ENCODE measurements at regions not wholly inside any gene's neighbourhood (a gene's known extent, or its start where the extent isn't known, plus 50 kb on each side); places are given as distances from the start of the nearest gene placed in this dataset.

GRCh38 chr19:27767234-27767633 is 1445.7 kb downstream of the UQCRFS1 start:
- intact Hi-C loops (cut with DNase I), result no loop called here
- no peaks in the 10 kb centered on the region for H3K9me3 ChIP-seq
- TF ChIP-seq CTCF (IDR thresholded peaks at IDR 0.05), result no peak
- no peak for TF ChIP-seq POLR2A (IDR thresholded peaks at IDR 0.05)
- no peak overlapping the region for H3K4me3 ChIP-seq
- DNase-seq (no peak), ATAC-seq (no peak)
- H3K36me3 ChIP-seq, result no peaks in the 10 kb centered on the region
- no peak overlapping the region for H3K27ac ChIP-seq
- no peaks in the 10 kb centered on the region for H3K4me1 ChIP-seq
- H3K27me3 ChIP-seq, result no peaks in the 10 kb centered on the region
- WGBS (ENCODE audit: insufficient coverage, low coverage, low lambda C conversion rate, missing lambda C conversion rate), result 75% methylated on average over 5 of the region's 8 CpGs

GRCh38 chr19:27765912-27766725 is 1446.8 kb downstream of the UQCRFS1 start:
- 63% methylated on average over 2 of the region's 12 CpGs for WGBS (ENCODE audit: insufficient coverage, low coverage, low lambda C conversion rate, missing lambda C conversion rate)
- ATAC-seq (no peak), DNase-seq (no peak)
- intact Hi-C loops (cut with DNase I), result no loop called here
- H3K36me3 ChIP-seq, result no peaks in the 10 kb centered on the region
- H3K27ac ChIP-seq, result no peak overlapping the region
- no peaks in the 10 kb centered on the region for H3K27me3 ChIP-seq
- H3K4me3 ChIP-seq, result no peak overlapping the region
- no peaks in the 10 kb centered on the region for H3K4me1 ChIP-seq
- no peaks in the 10 kb centered on the region for H3K9me3 ChIP-seq
- TF ChIP-seq CTCF (IDR thresholded peaks at IDR 0.05) (no peak), POLR2A (IDR thresholded peaks at IDR 0.05) (no peak)

- DNase-seq, result no peak
- no peaks in the 10 kb centered on the region for H3K9me3 ChIP-seq
- 100% methylated on average over 1 of the region's 7 CpGs for WGBS (ENCODE audit: insufficient coverage, low coverage, low lambda C conversion rate, missing lambda C conversion rate)
These were observed 1447.6 kb downstream of the UQCRFS1 start for GRCh38 chr19:27765397-27765796.

GRCh38 chr19:27764186-27764804 is 1448.7 kb downstream of the UQCRFS1 start:
- ATAC-seq, result no peak
- WGBS (ENCODE audit: insufficient coverage, low coverage, low lambda C conversion rate, missing lambda C conversion rate), result 94% methylated on average over 2 of the region's 5 CpGs
- Histone ChIP-seq H3K4me3 (no peak overlapping the region), H3K27ac (no peak overlapping the region), H3K4me1 (no peaks in the 10 kb centered on the region), H3K36me3 (no peaks in the 10 kb centered on the region), H3K27me3 (no peaks in the 10 kb centered on the region), H3K9me3 (no peaks in the 10 kb centered on the region)
- no peak for DNase-seq
- intact Hi-C loops (cut with DNase I), result no loop called here
- TF ChIP-seq CTCF (IDR thresholded peaks at IDR 0.05) (no peak), POLR2A (IDR thresholded peaks at IDR 0.05) (no peak)

More at GRCh38 chr19:27765397-27765796, 1447.6 kb downstream of the UQCRFS1 start:
- no peaks in the 10 kb centered on the region for H3K4me1 ChIP-seq
- intact Hi-C loops (cut with DNase I), result no loop called here
- H3K36me3 ChIP-seq, result no peaks in the 10 kb centered on the region
- no peaks in the 10 kb centered on the region for H3K27me3 ChIP-seq
- H3K4me3 ChIP-seq, result no peak overlapping the region
- H3K27ac ChIP-seq, result no peak overlapping the region
- no peak for ATAC-seq
- TF ChIP-seq POLR2A (IDR thresholded peaks at IDR 0.05), result no peak
- no peak for TF ChIP-seq CTCF (IDR thresholded peaks at IDR 0.05)
